DMS53 treated with DMSO at 0.1 percent for 48 hours (cell line): ENCODE measurements at regions not wholly inside any gene's neighbourhood (a gene's known extent, or its start where the extent isn't known, plus 50 kb on each side); places are given as distances from the start of the nearest gene placed in this dataset.
"Not testable (repeated sequence)": the region's sequence is repeated elsewhere in the genome, so short reads cannot be mapped to it uniquely, and the experiment has no call there.

Source experiments
- DNase-seq: peaks from one replicate; lab custom pipeline; 2025; ENCODE audit not compliant: unreplicated experiment; lab: John Stamatoyannopoulos, UW

DNA sequence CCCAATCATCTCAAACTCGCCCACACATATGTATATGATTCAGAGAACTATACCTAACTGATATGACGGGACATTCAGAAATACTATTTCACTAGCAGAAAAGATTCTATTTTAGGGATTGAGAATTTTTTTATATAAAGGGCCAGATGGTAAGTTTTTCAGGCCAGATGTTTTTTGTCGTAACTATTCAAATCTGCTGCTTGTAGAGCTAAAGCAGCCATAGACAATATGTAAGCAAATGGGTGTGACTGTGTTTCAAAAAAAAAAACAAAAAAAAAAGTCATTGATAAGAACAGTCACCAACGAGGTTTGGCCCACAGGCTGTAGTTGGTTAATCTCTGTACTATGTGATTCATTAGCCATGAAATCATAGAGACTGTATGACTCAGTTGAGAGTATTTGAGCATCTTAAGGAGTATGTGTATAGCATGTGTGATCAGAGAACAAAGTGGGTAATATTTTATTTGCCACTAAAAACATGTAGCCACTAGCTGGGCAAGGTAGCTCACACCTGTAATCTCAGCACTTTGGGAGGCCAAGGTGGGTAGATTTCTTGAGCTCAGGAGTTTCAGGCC is 2724.7 kb downstream of the PCDH9 start:
- no peak for DNase-seq

DNA sequence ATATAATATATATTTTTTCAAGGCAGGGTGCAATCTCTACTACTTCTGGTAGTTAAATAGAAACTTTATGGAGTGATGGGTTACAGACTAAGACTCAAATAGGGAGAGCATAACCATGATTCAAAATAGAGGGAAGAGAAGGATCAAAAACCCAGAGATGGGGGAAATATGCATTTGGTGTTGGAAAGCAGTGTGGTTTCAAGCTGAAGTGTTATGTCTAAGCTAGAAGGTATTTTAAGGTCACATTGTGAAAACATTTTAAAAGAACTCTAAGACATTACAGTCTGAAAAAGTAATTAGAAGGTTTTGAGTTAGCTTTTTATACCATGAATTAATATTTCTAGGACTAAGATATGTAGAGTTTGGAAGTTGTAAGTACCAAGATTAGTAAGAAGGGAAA is 2741.4 kb downstream of the PCDH9 start:
- no peak for DNase-seq

DNA sequence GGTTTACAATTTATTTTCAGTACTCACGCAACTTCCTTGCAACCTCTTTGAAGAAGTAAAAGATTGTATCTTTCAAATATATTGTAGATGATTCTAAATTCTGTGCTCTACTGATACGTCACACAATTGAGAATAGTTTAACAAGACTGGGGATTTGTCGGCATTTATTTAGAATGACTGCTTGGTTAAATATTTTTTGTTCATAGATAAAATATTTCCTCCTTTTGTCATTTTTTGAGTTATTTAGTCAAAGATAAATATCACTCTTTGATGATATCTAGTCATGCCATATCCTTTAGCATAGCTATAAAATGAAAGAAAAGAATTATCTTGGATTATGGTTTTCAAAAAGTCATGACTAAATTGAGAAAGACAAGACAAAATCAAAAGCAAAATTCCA is 2747.8 kb downstream of the PCDH9 start:
- no peak for DNase-seq

GRCh38 chr13:64480672-64481071 is 2749.5 kb downstream of the PCDH9 start:
- no peak for DNase-seq

DNA sequence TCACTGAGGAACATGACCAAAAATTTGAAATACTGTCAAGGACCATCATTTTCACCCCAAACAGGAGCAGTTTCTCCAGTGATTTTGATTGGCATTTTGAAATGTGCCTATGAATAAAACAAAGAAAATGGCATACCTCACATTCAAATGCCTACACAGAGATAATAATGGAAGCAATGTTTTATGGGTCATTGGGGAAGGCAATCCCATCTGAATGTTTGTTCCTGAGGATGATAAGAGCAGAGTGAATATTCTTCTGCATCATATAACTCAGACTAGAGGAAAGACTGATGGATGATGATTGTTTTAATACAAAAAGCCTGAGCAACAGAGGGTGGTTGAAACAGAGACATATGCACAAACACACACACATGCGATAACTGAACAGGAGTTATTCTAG is 2749.9 kb downstream of the PCDH9 start:
- DNase-seq: no peak

DNA sequence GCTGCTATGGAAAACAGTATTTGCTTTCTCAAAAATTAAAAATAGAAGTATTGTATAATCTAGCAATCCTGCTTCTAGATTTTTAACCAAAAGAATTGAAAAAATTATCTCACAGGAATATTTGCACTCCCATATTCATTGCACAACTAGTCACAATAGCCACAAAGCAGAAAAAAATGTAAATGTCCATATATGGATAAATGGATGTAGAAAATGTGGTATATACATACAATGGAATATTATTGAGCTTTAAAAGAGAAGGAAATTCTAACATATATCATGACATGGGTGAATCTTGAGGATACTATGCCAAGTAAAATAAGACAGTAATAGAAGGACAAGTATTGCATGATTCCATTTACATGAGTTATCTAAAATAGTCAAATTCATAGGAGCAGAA is 2753.0 kb downstream of the PCDH9 start:
- no peak for DNase-seq

DNA sequence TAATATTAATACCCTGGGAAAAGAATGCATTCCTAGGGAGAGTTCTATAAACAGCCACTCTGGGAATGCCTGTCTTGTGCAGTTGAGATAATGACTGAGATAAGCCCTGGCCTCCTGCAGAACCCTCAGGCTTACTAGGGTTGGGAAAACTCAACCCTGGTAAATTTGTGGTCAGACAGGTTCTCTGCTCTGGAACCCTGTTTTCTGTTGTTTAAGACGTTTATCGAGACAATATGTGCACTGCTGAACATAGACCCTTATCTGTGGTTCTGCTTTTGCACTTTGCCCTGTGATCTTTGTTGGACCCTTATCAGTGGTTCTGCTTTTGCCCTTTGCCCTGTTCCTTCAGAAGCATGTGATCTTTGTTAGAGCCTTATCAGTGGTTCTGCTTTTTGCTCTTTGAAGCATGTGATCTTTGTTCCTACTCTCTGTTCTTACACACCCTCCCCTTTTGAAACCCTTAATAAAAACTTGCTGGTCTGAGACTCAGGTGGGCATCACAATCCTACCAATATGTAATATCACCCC is 2754.0 kb downstream of the PCDH9 start:
- not testable (repeated sequence) for DNase-seq

GRCh38 chr13:64471916-64472315 is 2758.2 kb downstream of the PCDH9 start:
- DNase-seq: no peak

- no peak for DNase-seq
Observed at GRCh38 chr13:64470751-64471150, 2759.4 kb downstream of the PCDH9 start.

- no peak for DNase-seq
Observed at GRCh38 chr13:64459778-64460177, 2770.4 kb downstream of the PCDH9 start.

DNA sequence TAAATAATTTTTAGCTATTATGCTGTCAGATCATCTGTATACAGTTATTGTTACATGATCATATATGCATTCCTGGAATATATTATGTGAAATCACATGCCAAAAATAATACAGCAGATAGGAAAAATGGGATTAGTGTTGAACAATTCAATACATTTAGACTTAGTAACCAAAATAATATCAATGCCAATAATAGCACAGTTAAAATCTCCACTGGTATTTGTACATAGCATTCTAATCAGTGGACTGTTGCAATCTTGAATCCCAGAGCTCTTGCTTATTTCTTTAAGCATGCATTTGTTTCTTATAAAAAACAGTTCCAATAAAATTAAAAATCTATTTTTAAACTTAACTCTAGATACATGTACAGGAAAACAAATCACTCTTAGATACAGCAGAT is 2772.2 kb downstream of the PCDH9 start:
- DNase-seq: no peak

DNA sequence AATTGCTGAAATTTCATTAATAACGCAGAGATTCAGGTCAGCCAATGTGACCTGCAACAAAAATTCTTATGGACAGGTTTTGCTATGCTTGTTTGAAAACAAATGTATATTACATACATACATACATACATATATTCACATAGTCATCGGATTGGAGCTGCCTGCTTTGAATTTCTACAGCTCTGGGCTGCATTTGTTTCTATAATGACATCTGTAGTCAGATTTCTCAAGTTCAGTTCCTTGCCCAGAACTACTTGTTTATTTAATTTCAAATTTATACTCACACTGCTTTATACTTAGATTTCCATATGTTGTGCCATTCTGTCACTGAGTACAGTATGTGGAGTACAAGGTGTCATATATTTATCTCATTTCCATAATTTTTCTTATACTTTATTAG is 2775.0 kb downstream of the PCDH9 start:
- no peak for DNase-seq

- no peak for DNase-seq
Observed at GRCh38 chr13:64453831-64454230, 2776.3 kb downstream of the PCDH9 start.

GRCh38 chr13:64446372-64446771 is 2783.8 kb downstream of the PCDH9 start:
- DNase-seq: no peak

DNA sequence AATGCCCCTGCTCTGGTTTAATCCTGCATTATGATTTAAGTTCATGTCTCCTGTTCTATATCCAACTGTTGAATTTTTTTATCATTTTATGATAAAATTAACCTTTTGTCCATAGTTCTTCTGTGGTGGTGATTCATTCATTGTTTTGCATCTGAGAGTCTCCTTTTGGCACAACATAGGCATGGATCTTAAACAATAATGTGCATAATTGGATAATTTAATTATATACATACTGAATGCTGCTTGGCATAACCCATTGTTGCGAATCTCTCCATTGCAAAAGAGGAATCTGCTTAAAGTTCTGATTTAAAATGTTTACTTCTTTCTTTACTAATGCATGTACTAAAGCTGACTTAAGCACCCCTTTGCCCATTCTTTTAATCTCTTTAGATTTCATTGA is 2788.4 kb downstream of the PCDH9 start:
- no peak for DNase-seq

GRCh38 chr13:64438084-64438483 is 2792.1 kb downstream of the PCDH9 start:
- no peak for DNase-seq

DNA sequence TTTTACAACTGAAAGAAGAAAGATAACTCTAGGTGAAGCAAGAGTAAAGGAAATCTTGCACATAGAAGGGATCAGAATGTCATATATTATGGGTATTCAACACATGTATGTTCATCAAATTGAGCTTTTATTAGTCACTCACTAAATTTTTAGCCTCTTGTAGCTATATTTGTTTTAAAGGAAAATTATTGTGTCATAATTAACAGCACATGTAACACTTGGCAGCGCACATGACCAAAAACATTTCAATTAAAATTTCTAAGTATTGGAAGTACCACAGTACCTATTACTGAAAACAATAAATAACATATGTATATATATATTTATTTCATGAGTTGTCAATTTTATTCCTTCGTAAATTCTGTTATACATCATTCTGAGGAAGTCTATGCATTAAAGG is 2800.4 kb downstream of the PCDH9 start:
- no peak for DNase-seq

- DNase-seq: no peak
Observed at GRCh38 chr13:64428196-64428595, 2801.9 kb downstream of the PCDH9 start.

DNA sequence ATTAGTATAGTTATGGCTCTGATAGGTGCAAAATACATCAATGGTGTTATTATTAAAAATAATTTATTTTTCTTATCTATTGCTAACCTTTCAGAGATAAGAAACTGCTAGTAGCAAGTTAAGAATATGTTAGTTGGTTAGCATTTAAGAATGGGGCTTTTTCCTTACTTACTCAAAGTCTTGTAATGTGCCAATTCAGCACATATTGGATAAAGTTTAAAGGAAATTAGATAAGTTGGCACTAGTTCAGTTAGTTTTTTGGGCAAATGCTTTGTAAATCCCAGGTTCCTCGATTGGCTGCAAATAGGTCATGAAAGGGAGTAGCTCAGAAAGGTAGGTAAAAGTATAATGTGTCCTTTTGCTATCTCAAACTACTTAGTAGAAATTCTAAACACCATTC is 2806.7 kb downstream of the PCDH9 start:
- DNase-seq: no peak

DNA sequence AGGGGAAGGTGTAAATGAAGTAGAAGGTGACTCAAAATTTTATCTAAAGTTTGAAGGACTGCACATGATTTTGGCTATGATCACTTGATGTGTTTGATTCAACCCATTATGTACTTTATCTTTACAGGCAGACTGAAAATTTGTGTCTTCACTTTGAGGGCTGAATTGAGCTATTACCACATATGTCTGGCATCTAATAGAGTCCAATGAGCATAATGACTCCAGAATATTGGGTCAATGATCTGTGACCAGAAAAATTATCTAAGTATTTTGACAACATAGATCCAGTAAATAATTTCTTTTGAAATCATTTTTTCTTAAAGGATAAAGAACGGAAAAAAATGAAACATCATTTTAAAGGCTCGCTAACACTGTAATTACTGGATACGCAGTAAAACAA is 2810.0 kb downstream of the PCDH9 start:
- DNase-seq: no peak

GRCh38 chr13:64417581-64417980 is 2812.6 kb downstream of the PCDH9 start:
- DNase-seq: no peak

DNA sequence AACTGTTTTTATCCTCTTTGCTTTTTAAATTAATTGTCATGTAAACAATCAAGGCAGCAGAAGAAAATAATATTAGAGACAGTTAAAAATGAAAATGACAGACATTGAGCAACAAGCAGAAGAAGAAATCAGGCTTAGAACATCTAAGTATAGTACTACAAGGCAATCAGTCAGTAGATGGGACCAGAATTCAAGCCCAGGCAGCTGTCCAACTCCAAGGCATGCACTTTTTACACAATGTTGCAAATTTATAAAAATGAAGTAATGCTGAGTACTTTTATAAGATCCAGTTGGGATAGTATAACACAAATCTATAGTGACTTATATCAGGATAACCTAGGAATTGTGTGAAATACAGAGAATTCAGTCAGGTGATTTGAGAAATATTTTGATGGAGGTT is 2815.8 kb downstream of the PCDH9 start:
- DNase-seq: no peak

GRCh38 chr13:64413529-64413928 is 2816.6 kb downstream of the PCDH9 start:
- DNase-seq: no peak
